ENCODE measurements at regions not wholly inside any gene's neighbourhood (a gene's known extent, or its start where the extent isn't known, plus 50 kb on each side); places are given as distances from the start of the nearest gene placed in this dataset.

DNA sequence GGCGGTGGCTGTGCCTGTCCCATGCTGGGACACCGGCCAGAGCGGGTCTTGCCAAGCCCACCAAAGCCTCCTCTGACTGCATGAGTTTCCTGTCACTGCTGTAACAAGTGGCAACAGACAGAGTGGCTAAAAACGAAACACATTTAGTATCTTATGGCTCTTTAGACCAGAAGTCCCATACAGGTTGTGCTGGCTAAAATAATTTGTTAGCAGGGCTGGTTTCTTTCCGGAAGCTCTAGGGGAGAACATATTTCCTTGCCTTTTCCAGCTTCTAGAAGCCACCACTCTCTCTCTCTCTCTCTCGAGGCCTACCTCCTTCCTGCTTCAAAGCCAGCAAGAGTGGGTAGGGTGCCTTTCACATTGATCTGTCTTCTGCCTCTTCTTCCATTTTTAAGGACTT lies 171.6 kb upstream of the PLPP4 start:
- TF ChIP-seq POLR2A (IDR thresholded peaks at IDR 0.05) (no peak), POLR2AphosphoS5 (IDR thresholded peaks at IDR 0.05) (no peak)
- TF ChIP-seq, protein P1, sequence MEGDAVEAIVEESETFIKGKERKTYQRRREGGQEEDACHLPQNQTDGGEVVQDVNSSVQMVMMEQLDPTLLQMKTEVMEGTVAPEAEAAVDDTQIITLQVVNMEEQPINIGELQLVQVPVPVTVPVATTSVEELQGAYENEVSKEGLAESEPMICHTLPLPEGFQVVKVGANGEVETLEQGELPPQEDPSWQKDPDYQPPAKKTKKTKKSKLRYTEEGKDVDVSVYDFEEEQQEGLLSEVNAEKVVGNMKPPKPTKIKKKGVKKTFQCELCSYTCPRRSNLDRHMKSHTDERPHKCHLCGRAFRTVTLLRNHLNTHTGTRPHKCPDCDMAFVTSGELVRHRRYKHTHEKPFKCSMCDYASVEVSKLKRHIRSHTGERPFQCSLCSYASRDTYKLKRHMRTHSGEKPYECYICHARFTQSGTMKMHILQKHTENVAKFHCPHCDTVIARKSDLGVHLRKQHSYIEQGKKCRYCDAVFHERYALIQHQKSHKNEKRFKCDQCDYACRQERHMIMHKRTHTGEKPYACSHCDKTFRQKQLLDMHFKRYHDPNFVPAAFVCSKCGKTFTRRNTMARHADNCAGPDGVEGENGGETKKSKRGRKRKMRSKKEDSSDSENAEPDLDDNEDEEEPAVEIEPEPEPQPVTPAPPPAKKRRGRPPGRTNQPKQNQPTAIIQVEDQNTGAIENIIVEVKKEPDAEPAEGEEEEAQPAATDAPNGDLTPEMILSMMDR (IDR thresholded peaks at IDR 0.05) = no peak
